NAMALWA (cell line): ENCODE measurements at regions not wholly inside any gene's neighbourhood (a gene's known extent, or its start where the extent isn't known, plus 50 kb on each side); places are given as distances from the start of the nearest gene placed in this dataset.

Experiments
- DNase-seq: peaks from one replicate; pipeline ENCODE4 v3.0.0-alpha.2; 2015; ENCODE audit warnings: low spot score

DNA sequence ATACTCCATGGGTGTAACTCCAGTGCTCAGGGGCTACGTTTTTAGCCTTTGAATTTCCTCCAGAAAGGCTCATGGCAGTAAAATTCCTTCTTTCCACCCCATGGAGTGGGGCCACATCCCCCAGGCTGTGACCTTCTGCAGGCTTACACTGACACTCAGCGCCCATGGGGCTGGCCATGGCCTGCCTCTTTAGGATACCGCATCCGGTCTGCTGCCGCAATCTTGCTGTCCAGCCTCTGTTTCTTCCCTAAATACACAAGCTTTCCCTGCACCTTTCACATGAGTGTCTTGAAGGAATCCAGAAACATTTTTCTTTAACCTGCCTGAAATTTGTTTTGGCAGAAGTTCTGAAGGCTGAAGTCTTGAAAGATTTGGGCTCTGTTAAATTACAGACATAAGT lies 170.5 kb downstream of the NTMT2 start:
- no peak for DNase-seq

DNA sequence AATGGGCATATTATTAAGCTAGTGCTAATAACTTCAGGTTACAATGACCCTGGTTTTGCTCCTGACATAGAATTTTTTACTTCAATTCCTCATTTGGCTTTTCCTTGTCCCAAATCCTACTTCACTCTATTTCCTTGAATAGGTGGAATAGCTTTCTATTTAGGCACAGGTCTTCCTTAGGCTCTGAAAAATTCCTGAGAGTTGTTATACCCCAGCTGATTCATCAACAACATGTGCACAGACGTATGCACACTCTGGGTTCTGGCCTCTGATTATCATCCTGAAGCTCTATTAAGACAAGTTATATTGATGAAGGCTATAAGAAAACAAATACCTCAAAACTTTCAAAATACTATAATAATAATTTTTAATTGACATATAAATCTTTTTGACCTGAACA lies 172.4 kb downstream of the NTMT2 start:
- DNase-seq: no peak

DNA sequence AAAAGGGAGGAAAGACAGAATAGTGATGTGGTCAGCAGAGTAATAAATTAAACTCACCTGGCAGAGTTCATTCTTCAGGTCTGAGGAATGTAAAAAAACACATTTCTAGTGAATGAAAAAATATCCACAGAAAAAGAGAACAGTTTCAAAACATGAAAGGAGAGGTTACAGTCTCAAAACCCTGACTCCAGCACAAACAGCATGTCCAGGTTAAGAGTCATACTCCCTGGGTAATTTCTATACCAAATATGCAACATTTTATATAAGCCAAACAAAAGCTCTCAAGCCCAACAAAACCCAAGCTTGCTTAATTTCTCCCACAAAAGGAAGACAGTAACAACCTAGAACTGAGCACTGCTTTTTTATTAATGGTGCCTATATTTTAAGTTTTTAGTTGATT lies 173.0 kb downstream of the NTMT2 start:
- no peak for DNase-seq

DNA sequence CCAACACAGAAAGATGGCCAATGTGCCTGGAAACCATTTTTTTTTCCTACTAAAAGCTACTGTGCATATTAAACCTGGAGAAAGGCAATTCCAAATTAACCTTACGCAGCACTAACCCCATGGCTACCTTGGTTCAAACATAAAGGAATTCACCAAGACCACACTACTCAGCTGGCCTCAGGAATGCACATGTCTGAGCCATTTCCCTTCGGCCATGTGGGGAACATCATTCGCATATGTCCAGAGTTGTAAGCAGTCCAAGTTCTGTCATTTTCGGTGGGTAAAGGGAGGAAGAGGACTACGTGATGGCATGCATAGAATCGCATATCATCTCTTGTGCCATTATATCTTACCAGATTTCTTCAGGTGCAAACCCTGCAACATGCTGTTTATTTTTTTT lies 175.4 kb downstream of the NTMT2 start:
- DNase-seq: no peak

DNA sequence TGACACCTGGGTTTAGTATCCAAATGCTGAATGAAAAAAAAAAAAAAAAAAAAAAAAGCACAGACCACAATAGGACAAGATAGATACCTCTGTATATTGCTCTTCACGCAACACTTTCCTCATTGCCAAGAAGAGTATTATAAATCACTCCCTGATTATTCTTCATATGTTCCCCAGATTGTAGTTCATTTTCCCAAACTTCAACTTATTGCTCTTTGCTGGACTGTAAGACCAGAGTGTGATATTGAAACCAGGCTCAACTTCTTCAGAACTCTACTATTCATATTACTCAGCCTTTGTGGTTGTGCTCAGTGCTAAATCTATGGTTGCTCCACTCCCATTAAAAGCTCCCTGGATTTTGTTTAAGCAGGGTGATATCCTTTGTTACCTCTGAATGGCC lies 180.4 kb downstream of the NTMT2 start:
- DNase-seq: no peak

DNA sequence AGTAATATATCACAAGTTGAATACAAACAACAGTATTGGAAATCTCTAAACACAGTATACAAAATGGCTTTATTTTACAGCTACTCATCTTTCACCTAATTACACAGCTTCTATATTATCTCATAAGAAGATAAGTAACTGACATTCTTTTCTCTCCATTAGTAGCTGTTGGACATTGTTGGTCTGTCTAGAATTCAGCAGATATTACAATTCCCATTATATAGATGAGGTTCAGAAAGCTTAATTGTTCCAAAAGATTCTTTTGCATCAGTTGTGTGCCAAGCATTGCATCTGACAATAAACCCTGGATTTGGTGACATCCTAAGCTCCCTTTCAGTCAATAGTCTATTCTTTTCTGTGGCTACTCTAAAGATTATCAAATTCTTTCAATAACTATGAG lies 187.0 kb downstream of the NTMT2 start:
- no peak for DNase-seq

DNA sequence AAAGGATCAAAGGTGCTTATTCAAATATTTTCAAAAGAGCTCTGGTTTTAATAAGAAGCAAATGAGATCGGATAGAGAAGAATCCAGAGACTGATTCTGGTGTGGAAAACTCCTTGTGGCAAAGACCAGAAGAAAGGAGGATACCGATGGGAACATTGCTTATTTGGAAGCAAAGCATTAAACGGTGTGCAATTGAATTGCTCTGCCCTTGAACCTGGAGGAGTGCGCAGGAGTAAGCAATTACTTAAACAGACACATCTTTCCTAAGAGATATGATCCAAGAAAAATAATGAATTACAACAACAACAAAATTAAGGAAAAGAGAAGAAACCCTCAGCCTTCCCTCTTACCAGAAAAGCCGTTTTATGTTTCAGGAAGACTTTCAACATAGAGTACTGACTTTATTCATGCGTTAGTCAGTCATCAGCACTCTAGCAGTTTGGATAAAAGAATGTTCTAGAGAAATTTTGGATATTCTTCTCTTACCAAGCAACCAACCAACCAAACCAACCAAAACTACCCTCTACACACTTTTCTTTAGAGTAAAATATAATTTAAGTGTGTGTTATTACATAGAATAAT lies 191.7 kb downstream of the NTMT2 start:
- DNase-seq: no peak

DNA sequence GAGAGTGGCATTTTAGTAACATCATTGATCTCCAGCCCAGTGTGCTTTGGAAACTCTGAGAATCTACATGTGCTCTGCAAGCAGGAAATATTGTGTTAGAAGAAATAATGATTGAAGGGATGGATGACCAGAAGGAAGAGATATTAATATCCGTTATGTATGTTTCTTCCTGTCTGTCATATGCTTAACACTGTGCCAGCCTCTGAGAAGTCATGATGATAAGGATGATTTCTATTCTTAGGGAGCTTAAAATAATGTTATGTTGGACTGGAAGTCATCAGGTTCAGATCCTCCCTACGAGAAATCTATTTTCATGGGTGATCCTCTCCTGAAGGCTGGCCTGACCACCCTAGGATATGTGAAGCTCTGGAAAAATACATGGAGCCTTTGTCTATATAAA lies 192.4 kb upstream of the GORAB start:
- no peak for DNase-seq

DNA sequence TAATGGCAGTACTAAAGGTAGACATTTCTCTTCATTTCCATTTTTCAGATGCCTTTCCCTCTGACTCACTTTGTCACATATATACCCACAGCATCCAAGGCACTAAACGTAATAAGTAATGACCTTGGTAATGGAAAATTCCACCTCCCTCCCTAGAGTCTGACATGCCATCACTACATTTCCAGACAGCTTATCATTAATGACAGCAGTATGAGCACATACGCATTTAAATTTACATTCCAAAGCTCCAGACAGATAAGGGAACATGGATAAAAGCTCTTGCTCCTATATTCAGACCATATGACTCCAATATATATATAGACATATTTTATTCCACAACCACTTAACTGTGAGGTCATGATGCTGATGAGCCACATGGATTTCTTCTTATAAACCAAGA lies 191.7 kb upstream of the GORAB start:
- DNase-seq: no peak

DNA sequence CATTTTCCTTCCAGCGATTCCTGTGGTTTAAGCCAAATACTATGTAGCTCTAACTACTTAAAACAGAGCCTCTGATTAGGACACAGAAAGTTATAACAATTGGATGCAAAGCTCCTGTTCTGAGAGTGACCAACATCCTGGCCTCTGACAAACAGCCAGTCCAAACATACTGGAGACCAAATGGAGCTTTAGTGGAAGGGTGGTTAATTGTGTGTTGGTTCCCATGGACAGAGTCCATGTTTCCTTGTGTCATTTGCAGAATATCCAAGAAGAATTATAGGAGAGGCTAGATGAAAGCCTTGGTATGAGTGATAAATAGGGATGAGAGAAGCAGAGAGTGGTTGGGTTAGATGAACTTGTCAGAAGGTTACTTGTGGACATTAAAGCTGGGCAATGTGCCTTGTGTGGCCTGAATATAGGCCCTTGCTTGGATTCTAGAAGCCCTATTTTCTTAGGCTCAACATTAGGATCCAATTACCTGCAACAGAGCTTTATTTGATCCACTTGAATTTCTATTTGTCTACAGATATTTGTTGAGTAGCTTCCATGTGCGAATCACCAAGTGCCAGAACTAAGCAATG lies 180.5 kb upstream of the GORAB start:
- no peak for DNase-seq

DNA sequence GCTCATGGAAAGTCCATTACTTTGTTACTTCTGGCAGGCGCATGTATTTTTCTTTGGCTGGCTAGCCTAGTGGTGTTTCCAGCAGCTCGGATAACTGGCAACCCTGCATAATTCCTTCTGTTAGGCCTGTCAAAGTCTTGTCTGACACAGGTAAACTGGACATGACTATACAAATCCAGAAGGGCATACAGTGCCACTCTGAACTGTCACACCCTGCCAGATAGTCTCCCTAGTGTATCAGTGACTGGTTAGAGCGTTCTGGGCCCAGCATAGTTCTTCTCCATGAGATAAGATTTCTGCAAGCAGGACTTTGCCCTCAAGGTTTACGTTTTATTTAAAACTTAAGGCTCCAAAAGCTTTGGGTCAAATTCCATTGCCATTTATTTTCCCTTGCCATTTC lies 177.7 kb upstream of the GORAB start:
- no peak for DNase-seq

DNA sequence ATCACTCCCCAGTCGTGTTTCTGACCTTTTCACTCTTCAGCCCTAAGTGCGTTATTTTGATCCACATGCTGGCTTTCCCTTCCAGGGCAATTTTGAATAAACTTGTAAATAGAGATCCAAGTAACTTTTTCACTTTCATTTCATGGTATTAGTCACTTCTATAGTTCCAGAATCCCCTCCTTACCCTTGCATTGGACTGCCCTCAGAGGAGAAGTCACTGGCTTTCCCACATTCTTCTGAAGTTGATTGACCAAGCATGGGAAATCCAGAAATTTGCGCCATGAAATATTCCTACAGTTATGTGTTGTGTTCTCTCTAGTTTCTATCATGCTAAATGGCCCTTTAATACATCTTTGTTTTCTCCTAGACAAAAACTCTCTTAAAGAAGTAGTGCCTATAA lies 177.3 kb upstream of the GORAB start:
- no peak for DNase-seq

DNA sequence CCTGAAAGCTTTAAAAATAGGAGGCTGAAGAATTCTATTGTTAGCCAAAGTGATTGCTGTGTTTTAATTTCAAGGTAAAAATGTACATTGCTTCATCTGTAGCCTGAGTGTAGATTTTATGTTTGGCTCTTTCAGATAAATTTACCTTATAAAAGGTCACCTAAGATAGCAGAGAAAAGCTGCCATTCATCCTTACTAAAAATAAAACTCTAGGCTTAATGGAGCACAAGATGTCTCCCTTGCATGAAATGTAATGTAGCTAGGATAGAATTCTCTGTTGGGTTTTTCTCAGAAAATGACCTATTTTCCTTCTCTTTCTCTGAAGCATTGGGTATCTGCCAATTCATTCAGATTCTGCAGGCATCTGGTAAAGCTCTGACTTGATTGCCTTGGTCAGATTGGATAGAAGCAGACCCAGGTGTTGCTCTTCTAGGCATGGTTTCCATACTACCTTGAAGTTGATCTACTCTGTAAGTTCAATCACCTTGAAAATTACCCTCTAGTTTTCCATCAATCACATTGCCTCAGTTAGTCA lies 176.6 kb upstream of the GORAB start:
- DNase-seq: no peak

DNA sequence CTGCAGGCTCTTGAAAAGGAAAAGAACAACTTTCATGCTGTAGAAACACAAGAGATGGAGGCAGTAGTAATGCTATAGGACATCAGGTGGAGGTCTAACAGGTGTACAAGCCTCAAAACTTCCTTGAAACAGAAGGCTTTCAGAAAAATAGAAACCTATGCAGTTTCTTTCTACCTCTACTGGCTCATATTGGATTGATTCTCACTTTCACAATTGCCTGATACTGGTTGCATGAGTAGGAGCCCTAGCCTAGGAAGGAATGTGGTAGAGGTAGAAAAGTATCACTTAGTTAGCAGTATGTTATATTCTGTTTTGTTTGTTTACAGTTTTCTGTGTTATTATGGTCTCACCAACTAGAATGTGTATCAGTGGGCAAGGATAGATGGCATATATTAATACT lies 175.4 kb upstream of the GORAB start:
- no peak for DNase-seq

DNA sequence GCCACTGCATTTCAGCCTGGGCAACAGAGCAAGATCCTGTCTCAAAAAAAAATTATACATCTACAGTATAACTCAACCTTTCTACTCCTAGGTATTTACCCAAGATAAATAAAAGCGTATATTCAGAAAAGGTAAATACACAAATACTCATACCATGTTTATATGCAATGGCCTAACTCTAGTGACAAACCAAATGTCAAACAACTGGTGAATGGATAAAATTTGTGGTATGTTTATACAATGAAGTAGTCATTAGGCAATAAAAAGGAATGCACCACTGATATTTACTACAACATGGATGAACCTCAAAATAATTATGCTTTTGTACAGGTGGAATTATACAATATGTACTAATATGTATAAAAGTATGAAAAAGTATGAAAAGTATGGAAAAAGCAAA lies 174.2 kb upstream of the GORAB start:
- no peak for DNase-seq

DNA sequence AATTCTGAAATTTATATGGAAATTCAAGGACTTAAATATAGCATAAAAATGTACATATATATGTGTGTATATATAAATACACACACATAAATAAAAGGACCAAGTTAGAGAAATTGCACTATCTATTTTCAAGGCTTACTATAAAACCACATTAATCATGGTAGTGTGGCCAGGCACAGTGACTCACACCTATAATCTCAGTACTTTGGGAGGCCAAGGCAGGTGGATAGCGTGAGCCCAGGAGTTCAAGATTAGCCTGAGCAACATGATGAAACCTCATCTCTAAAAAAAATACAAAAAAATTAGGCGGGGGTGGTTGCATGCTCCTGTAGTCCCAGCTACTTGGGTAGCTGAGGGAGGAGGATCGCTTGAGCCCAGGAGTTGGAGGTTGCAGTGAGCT lies 171.4 kb upstream of the GORAB start:
- no peak for DNase-seq

DNA sequence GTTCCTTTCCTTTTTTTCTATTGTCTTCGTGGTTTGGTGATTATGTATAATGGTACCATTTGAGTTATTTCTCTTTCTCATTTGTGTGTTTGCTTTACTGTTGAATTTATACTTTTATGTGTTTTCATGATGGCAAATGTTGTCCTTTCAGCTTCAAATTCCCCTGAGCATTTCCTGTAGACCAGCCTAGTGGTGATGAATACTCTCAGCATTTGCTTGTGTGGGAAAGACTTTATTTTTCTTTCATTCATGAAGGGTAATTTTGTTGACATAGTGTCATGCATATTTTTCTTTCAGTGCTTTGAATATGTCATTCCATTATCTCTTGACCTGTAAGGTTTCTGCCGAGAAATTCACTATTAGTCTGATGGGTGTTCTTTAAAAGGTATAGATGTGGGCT lies 166.6 kb upstream of the GORAB start:
- no peak for DNase-seq

DNA sequence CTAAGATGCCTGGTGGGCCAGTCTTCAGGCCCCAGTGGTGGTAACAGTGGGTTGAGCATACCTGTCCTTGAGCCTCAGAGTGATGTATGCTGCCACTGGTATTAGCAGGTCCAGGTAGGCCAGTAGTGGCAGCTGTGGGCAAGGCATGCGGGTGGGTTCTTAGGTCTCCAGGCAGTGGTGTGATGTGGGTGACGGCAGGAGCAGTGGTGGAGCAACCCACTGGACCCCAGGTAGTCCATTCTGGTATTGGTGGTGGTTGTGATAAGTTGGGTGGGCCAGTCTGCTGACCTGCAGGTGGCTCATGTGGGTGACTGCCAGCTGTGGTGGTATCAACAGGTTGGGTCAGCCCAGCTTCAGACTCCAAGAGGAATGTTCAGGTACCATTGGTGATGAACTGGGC lies 165.0 kb upstream of the GORAB start:
- DNase-seq: no peak

DNA sequence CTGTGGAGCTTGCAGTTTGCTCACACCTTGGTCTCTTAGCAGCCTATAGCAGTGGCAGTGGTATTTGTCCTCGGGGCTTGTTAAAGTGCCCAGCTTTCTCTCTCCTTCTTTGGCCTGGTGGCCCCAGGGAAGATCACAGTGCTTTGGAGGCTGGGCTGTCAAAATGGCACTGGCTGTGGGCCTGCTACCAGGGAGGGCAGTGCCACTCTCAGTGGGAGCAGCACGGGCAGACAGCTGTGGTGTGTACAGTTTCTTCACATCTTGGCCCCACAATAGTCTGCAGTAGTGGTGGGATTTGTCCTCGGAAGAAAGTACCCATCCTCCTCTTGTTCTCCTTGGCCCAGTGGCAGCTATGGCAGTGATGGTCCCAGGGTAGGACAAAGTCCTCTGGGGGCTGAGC lies 164.4 kb upstream of the GORAB start:
- no peak for DNase-seq

DNA sequence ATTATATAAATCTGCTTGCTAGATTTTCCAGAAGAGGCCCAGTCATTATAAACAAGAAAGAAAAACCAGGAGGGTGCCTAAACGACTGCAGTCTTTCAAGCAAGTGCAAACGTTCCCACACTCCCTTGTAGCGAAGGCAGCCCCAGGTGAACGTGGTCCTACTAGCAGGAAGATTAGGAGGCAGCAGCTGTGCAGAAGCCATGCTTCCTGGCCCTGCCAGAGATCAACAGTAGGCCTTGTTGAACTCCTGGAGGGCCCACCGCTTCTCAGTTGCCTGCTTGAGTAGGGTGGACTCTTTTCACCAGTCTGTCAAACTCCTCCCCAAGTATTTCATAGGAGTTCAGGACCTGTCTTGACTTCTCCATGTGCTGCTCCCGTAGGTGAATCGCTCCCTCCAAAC lies 163.0 kb upstream of the GORAB start:
- DNase-seq: no peak

DNA sequence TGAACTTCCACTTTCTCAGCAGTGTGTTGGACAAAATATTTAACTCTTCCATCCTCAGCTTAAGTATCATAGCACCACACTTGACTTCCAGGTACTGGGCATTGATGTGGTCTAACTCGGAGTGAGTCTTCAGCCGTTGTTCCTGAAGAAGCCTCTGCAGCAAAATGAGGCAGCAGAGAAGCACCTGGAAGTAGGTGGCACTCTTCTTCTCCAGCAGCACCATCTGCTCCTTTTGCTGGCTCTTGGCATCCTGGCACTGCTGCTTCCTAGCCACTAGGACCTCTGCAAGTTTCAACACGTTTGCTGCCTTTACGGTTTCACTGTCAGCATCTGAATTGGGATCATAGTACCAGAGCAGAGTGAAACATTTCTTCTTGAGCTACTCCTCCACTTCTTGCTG lies 162.5 kb upstream of the GORAB start:
- no peak for DNase-seq

DNA sequence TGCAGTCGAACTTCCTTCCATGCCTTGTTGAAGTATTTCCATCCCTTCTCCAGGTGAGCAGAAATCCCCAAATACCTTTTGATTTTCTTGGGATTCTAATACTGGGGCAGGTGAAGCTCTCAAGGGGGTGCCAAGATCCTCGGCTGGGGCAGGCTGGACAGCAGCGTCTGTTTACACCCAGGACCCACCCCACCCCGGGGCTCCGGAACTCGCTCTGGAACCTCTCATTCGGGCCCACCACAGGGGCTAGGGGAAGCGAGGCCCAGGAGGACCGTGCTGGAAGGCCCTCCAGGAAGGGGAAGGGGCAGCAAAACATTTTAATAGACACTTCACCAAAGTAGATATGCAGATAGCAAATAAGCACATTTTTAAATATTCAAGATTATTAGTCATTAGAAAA lies 161.9 kb upstream of the GORAB start:
- no peak for DNase-seq

DNA sequence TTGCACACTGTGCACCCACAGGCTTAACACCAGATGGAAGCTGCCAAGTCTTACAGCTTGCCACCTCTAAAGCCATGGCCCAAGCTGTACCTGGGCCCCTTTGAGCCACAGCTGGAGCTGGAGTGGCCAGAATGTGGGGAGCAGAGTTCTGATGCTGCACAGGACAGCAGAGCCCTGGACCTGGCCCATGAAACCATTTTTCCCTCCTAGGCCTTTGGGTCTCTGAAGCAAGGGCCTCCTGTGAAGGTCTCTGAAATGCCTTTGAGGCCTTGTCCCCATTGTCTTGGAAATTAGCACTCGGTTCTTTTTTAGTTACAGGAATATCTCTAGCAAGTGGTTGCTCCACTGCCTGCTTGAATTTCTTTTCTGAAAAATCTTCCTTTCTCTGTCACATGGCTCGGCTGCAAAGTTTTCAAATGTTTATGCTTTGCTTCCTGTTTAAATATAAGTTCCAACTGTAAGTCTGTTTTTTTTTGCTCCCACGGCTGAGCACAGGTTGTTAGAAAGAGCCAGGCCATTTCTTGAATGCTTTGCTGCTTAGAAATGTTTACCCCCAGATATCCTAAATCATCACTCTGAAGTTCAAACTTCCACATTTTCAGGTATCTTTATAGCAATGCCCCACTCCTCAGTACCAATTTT lies 156.8 kb upstream of the GORAB start:
- DNase-seq: no peak

DNA sequence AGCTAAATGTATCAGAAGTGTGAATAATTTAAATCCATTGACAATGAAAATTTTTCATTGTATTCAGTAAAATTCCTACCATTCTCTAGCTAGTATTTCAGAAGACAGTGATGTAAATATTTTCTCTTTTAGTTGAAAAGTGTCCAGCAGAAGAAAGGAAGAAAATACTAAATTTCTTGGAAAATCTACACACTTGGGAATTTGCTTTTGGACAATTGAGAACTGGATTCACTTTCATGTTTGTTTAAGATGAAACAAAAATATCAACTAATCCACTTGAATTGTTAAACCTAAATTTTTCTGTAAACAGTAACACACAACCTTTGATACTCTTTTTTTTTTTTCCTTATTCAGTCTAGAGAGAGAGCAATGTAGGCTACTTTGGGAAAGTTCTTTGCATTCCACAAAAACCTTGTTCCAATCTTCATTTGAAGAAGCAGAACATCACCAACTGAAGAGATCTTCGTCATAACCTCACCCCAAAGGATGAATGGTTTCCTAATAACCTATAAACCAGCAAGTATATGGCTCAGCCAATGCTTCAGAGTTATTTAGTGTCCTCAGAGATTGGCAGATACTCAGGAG lies 155.1 kb upstream of the GORAB start:
- DNase-seq: no peak
